Neural cell (in vitro differentiated cells): ENCODE measurements at regions not wholly inside any gene's neighbourhood (a gene's known extent, or its start where the extent isn't known, plus 50 kb on each side); places are given as distances from the start of the nearest gene placed in this dataset.

Experiments
- H2AFZ ChIP-seq: fragments of 200-600, 300-800 bp; sonication (generic), shearing (Covaris generic); 2 replicates; pipeline ENCODE4 v1.6.0; 2014; ENCODE audit warnings: low read depth, mild to moderate bottlenecking, antibody characterized with exemption, low read length, moderate library complexity
- H3F3A ChIP-seq: fragments of 200-600 bp; shearing (Covaris generic); 2 replicates; pipeline ENCODE4 v1.6.1; 2016; ENCODE audit warnings: mild to moderate bottlenecking, moderate library complexity, mixed read lengths, antibody characterized with exemption, low read length; ENCODE audit not compliant: insufficient read depth, poor library complexity, severe bottlenecking
- H3K27ac ChIP-seq: fragments of 200-600, 300-800 bp; sonication (generic), shearing (Covaris generic); 2 replicates; pipeline ENCODE4 v1.5.1; 2014; ENCODE audit warnings: mild to moderate bottlenecking, low read length, moderate library complexity
- H3K27me3 ChIP-seq: fragments of 300-800, 200-600 bp; sonication (generic), shearing (Covaris generic); 2 replicates; pipeline ENCODE4 v1.6.0; 2014; ENCODE audit warnings: mild to moderate bottlenecking, low read depth, low read length, moderate library complexity; ENCODE audit not compliant: insufficient read depth
- H3K36me3 ChIP-seq: fragments of 300-800, 200-600 bp; sonication (generic), shearing (Covaris generic); 2 replicates; pipeline ENCODE4 v1.5.1; 2014; ENCODE audit warnings: mild to moderate bottlenecking, antibody characterized with exemption, low read length, moderate library complexity; ENCODE audit not compliant: insufficient read depth
- H3K4me2 ChIP-seq: fragments of 300-800, 200-600 bp; sonication (generic), shearing (Covaris generic); 2 replicates; pipeline ENCODE4 v1.6.0; 2014; ENCODE audit warnings: mild to moderate bottlenecking, low read length
- H3K4me3 ChIP-seq: fragments of 300-800, 200-600 bp; sonication (generic), shearing (Covaris generic); 2 replicates; pipeline ENCODE4 v1.5.1; 2014; ENCODE audit warnings: mild to moderate bottlenecking, low read length, moderate library complexity
- H3K79me2 ChIP-seq: fragments of 200-600 bp; shearing (Covaris generic); replicated peaks from 2 replicates; pipeline ENCODE4 v1.6.0; 2014; ENCODE audit warnings: mild to moderate bottlenecking, low read length, moderate library complexity; ENCODE audit not compliant: insufficient read depth
- H3K9ac ChIP-seq: fragments of 300-800, 200-600 bp; sonication (generic), shearing (Covaris generic); 2 replicates; pipeline ENCODE4 v1.6.1; 2016; ENCODE audit warnings: mild to moderate bottlenecking, low read length, mixed read lengths
- H3K9me2 ChIP-seq: fragments of 200-600 bp; shearing (Covaris generic); 2 replicates; pipeline ENCODE4 v1.6.1; 2016; ENCODE audit warnings: mild to moderate bottlenecking, low read length, mixed read lengths; ENCODE audit not compliant: insufficient read depth
- H3K9me3 ChIP-seq: fragments of 200-600, 300-800 bp; sonication (generic), shearing (Covaris generic); 2 replicates; pipeline ENCODE4 v1.6.1; 2016; ENCODE audit warnings: mild to moderate bottlenecking, mixed run types, low read length, moderate library complexity, mixed read lengths
- H4K20me1 ChIP-seq: fragments of 200-600 bp; shearing (Covaris generic); 2 replicates; pipeline ENCODE4 v1.6.1; 2016; ENCODE audit warnings: mild to moderate bottlenecking, mixed run types; ENCODE audit not compliant: insufficient read depth
- CTCF ChIP-seq: fragments of 450-650 bp; IDR thresholded peaks from 2 replicates; pipeline ENCODE4 v1.5.1; 2014; ENCODE audit warnings: antibody characterized with exemption, mild to moderate bottlenecking, moderate library complexity; ENCODE audit not compliant: poor library complexity, severe bottlenecking
- EP300 ChIP-seq: fragments of 450-650 bp; conservative IDR thresholded peaks from 2 replicates; pipeline ENCODE4 v1.6.1; 2014; ENCODE audit warnings: antibody characterized with exemption, mild to moderate bottlenecking, moderate library complexity; ENCODE audit not compliant: poor library complexity, severe bottlenecking
- EZH2 ChIP-seq: fragments of 200-600, 300-800 bp; shearing (Covaris generic), sonication (generic); IDR thresholded peaks from 2 replicates; pipeline ENCODE4 v1.6.1; 2014; ENCODE audit warnings: antibody characterized with exemption, low read length, borderline replicate concordance, mild to moderate bottlenecking; ENCODE audit not compliant: insufficient read depth, poor library complexity, severe bottlenecking
- MXI1 ChIP-seq: fragments of 450-650 bp; conservative IDR thresholded peaks from 2 replicates; pipeline ENCODE4 v1.6.1; 2014; ENCODE audit warnings: antibody characterized with exemption, mild to moderate bottlenecking; ENCODE audit not compliant: poor library complexity, severe bottlenecking
- POLR2AphosphoS5 ChIP-seq: IDR thresholded peaks from 2 replicates; pipeline ENCODE4 v1.6.1; 2012
- RAD21 ChIP-seq: fragments of 450-650 bp; conservative IDR thresholded peaks from 2 replicates; pipeline ENCODE4 v1.6.1; 2014; ENCODE audit warnings: antibody characterized with exemption, mild to moderate bottlenecking, moderate library complexity
- SMC3 ChIP-seq: fragments of 450-650 bp; conservative IDR thresholded peaks from 2 replicates; pipeline ENCODE4 v1.6.1; 2014; ENCODE audit warnings: antibody characterized with exemption, mild to moderate bottlenecking, moderate library complexity; ENCODE audit not compliant: poor library complexity
- TAF1 ChIP-seq: IDR thresholded peaks from 2 replicates; pipeline ENCODE4 v1.6.1; 2012; ENCODE audit warnings: low read depth
- TF ChIP-seq, protein P1 (sequence below): IDR thresholded peaks from 2 replicates; pipeline ENCODE4 v1.6.1; 2012; ENCODE audit warnings: borderline replicate concordance

- no peak overlapping the region for H3K4me3 ChIP-seq
- no peaks in the 10 kb centered on the region for H3K9me2 ChIP-seq
- no peaks in the 10 kb centered on the region for H3K79me2 ChIP-seq
- no peaks in the 10 kb centered on the region for H3K27me3 ChIP-seq
- no peaks in the 10 kb centered on the region for H4K20me1 ChIP-seq
- no peak overlapping the region for H2AFZ ChIP-seq
- no peak overlapping the region for H3K27ac ChIP-seq
- no peak overlapping the region for H3K9ac ChIP-seq
- no peaks in the 10 kb centered on the region for H3F3A ChIP-seq
- no peak overlapping the region for H3K4me2 ChIP-seq
- no peaks in the 10 kb centered on the region for H3K9me3 ChIP-seq
- no peaks in the 10 kb centered on the region for H3K36me3 ChIP-seq
- TF ChIP-seq POLR2AphosphoS5 (no peak), EZH2 (no peak), SMC3 (no peak), RAD21 (no peak), MXI1 (no peak), CTCF (no peak), TAF1 (no peak), EP300 (no peak)
- TF ChIP-seq, protein P1, sequence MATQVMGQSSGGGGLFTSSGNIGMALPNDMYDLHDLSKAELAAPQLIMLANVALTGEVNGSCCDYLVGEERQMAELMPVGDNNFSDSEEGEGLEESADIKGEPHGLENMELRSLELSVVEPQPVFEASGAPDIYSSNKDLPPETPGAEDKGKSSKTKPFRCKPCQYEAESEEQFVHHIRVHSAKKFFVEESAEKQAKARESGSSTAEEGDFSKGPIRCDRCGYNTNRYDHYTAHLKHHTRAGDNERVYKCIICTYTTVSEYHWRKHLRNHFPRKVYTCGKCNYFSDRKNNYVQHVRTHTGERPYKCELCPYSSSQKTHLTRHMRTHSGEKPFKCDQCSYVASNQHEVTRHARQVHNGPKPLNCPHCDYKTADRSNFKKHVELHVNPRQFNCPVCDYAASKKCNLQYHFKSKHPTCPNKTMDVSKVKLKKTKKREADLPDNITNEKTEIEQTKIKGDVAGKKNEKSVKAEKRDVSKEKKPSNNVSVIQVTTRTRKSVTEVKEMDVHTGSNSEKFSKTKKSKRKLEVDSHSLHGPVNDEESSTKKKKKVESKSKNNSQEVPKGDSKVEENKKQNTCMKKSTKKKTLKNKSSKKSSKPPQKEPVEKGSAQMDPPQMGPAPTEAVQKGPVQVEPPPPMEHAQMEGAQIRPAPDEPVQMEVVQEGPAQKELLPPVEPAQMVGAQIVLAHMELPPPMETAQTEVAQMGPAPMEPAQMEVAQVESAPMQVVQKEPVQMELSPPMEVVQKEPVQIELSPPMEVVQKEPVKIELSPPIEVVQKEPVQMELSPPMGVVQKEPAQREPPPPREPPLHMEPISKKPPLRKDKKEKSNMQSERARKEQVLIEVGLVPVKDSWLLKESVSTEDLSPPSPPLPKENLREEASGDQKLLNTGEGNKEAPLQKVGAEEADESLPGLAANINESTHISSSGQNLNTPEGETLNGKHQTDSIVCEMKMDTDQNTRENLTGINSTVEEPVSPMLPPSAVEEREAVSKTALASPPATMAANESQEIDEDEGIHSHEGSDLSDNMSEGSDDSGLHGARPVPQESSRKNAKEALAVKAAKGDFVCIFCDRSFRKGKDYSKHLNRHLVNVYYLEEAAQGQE: no peak
These were observed 178.0 kb upstream of the PIK3R1 start for GRCh38 chr5:68037546-68037945.

- H4K20me1 ChIP-seq: no peaks in the 10 kb centered on the region
- TF ChIP-seq SMC3: no peak
- no peak for TF ChIP-seq RAD21
- TF ChIP-seq EP300: no peak
- no peak for TF ChIP-seq CTCF
- TF ChIP-seq POLR2AphosphoS5: no peak
- no peak for TF ChIP-seq EZH2
- no peak for TF ChIP-seq MXI1
These were observed 181.5 kb upstream of the PIK3R1 start for GRCh38 chr5:68033961-68034571.

More at GRCh38 chr5:68033961-68034571, 181.5 kb upstream of the PIK3R1 start:
- no peaks in the 10 kb centered on the region for H3K9me2 ChIP-seq
- no peak overlapping the region for H3K9ac ChIP-seq
- H3K4me2 ChIP-seq: no peak overlapping the region
- no peaks in the 10 kb centered on the region for H3K27me3 ChIP-seq
- no peaks in the 10 kb centered on the region for H3K79me2 ChIP-seq
- no peak overlapping the region for H2AFZ ChIP-seq
- no peaks in the 10 kb centered on the region for H3K9me3 ChIP-seq
- H3F3A ChIP-seq: no peaks in the 10 kb centered on the region
- H3K4me3 ChIP-seq: no peak overlapping the region
- no peak overlapping the region for H3K27ac ChIP-seq
- H3K36me3 ChIP-seq: no peaks in the 10 kb centered on the region
